LHCN-M2 (cell line): ENCODE measurements at regions not wholly inside any gene's neighbourhood (a gene's known extent, or its start where the extent isn't known, plus 50 kb on each side); places are given as distances from the start of the nearest gene placed in this dataset.
A peak's percentile ranks its signal among the peaks of the same experiment; 100 is the strongest.

Experiments used
- DNase-seq: peaks from one replicate; pipeline ENCODE4 v3.0.0-alpha.2; 2012; ENCODE audit warnings: low read depth

DNA sequence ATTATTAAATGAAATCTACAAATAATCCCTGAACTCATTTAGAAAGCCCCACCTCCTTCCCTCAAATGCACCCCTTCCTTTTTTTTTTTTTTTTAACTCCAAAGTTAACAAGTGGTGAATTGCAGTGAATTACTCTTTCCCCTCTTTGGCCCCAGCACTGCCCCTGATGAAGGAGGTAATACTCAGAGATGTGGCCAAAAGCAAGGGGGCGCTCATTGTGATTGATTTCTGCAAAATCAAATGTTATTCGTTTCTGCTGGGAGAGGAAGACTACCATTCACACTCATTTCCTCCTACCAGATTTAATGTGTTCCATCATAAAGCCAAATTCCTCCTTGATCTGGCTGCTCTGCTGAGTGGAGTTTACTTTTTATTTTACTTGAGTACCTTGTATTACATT lies 259.4 kb downstream of the GPD2 start:
- DNase-seq, result no peak

DNA sequence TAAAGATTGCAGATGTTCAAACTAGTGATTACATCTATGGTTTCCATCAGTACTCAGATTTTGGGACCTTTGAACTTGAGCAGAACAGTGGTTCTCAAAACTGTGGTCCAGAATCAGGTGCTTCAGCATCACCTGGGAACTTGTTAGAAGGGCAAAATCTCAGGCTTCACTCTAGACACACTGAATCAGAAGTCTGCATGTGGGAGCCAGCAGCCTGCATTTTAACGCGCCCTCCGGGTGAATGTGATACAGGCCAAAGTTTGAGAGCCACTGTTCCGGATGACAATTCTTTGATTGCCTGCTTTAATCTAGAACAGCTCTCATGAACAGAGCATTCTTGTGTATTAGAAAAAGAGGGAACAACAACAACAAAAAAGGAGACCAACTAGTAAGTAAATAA lies 261.7 kb downstream of the GPD2 start:
- no peak for DNase-seq

DNA sequence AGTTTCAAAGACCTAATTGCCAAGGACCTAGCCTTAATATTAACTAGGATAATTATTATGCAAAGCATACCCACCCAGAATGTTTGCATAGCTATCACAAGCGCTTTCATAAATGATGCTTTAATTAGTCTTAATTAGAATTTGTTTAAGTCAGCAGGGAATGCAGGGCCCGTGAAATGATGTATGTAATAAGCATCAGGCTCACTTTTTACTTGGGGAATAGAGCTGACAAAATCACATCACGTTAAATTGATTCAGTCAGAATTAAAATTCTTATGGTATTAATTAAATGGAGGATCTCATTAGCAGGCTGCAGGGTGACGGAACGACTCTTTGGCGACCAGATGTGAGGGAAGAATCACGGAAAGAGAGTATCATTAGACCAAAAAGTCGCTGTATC lies 264.5 kb downstream of the GPD2 start:
- DNase-seq, result no peak

DNA sequence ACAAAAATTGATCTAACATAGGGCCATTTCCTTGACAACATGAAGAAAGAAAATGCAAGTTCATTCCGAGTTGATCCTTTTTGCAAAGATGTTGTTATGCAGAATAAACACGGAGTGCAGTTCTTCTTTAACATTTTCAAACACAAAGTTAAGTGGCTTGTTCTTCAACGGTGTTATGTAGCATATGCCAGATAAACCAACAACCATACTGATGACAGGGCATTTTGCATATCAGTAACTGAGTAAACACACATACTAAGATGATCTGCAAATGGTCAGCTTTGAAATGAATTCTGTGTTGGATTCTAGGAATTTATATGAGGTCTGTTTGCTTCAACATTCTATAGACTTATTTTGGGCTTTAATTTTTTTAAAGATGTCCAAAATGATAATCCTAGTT lies 266.4 kb downstream of the GPD2 start:
- no peak for DNase-seq

DNA sequence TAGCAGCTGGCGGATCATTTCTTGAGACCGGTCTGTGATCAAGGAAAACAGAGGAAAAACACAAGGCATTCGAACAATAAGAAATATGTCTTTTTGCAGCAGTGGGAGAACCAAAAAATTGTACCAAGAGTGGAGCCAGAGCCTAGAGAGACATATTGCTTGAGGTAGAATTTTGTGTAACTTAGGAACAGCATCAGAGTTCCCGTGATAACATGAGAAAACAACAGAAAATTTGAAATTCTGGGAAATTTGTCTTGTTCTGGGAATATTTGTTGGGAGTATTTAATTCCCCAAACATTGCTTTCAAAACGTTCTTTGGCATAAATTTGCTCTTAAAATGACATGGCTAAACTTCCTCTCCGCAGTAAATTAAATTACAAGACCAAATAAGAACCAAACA lies 267.5 kb downstream of the GPD2 start:
- no peak for DNase-seq

DNA sequence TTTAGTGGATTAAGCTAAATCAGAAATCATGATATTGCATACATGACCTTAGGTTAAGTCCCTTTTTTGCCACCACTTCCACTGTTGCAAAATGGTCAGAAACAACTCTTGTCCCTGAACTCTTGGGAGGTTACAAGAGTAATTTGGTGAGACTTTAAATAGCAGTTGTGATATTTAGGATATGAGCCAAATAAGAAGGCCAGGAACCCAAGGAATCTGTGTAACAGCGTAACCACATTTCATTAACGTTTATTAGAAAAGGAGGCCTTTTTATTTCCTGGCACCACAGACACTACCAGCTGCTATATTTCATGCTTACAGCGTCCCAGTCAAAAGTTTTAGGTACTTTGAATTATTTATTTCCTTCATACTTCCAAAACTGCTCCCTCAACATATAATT lies 268.0 kb downstream of the GPD2 start:
- DNase-seq, result no peak

DNA sequence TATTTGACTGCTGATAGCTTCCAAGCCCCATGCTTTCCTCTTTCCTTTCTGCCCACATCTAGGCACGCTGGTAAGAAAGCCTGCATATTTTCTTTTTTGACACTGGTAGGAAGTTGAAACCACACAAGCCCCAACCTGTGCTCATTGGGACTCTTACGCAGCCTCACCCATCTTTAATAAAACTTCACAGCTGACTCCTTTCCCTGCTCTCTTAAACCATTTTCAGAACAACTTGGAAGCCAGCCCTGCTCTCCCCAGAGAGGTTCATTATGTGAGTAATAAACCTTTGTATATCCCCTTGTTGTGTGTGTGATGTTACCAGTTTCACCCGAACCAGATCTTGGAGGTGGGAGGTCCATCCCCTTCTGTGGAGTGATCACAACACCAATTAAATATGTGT lies 268.4 kb downstream of the GPD2 start:
- DNase-seq, result peak; percentile 2

DNA sequence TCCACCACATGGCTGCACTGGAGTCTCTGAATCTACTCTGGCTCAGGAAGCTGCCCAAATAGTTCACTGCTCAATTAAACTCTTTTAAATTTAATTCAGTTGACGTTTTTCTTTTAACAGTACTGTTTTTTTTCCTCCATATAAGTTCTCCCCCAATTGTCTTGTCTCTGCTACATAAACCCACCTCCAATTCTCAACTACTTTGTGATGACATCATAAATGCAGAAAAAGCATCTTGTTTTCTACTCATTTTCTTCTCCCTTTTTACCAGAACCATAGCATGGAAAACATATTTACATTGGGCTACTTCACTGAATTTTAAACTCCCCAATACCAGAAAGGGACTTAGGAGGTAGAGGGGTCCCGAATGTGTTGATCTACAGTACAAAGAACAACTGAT lies 270.4 kb downstream of the GPD2 start:
- no peak for DNase-seq

DNA sequence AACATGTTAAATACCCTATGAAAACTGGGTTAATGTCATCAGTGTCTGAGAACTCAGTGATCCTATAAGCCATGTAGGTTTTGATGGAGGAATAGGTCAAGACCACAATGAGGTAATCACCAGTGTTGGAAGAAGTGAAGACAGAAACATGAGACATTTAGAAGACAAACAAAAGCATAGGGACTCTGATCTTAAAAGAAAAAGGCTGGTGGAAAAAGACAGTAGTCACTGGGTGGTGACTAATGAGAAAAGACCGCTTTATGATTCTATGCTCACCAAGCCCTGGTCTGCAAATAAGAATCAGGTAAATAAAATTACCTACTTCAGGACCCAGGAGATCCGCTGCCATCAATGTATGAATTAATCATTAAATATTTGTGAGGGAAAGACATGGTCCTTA lies 271.9 kb downstream of the GPD2 start:
- peak; percentile 25 for DNase-seq

- no peak for DNase-seq
Measured at GRCh38 chr2:156709091-156709490, 272.9 kb downstream of the GPD2 start.

DNA sequence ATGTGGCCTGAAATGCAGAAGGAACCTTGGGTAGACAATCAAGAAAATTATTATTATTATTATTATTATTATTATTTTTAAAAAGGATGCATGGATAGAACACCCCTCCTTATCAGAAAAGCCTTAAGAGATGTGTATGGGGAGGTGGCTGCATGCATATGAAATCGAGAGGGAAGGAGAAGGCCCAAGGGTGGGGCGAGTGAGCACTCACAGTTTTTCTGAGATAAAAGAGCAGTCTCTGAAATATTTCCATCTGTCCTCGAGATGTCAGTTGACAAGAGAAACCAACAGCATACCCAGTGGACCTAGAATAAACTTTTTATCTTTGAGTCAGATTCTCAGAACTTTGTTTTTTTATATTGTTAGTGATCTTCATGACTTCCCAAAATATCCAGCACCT lies 282.9 kb downstream of the GPD2 start:
- no peak for DNase-seq

DNA sequence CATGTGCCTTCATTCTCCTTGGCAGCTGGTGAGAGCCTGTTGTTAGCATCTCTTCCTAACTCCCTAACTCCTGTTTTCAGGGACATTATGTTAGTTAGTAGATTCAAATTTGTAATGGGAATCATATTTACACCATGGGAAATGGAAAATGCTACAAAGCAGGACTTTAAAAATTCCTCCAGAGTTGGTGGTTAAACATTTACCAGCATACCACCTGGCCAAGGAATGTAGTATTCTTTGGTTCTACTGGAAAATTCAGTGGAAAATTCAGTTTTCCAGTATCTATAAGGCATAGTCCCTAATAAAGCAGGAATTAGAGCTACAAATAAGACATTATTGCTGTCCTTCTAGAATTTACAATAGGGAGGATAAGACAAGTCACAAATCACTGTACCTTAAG lies 291.7 kb downstream of the GPD2 start:
- DNase-seq, result no peak

GRCh38 chr2:156728328-156728727 lies 292.1 kb downstream of the GPD2 start:
- no peak for DNase-seq

- no peak for DNase-seq
Measured at GRCh38 chr2:156731506-156731905, 295.3 kb downstream of the GPD2 start.

GRCh38 chr2:156736950-156737349 lies 300.8 kb downstream of the GPD2 start:
- DNase-seq, result no peak

- DNase-seq, result no peak
Measured at GRCh38 chr2:156739301-156739700, 303.1 kb downstream of the GPD2 start.

GRCh38 chr2:156745619-156746018 lies 309.4 kb downstream of the GPD2 start:
- no peak for DNase-seq

GRCh38 chr2:156748221-156748620 lies 312.0 kb downstream of the GPD2 start:
- DNase-seq, result peak; percentile 19

DNA sequence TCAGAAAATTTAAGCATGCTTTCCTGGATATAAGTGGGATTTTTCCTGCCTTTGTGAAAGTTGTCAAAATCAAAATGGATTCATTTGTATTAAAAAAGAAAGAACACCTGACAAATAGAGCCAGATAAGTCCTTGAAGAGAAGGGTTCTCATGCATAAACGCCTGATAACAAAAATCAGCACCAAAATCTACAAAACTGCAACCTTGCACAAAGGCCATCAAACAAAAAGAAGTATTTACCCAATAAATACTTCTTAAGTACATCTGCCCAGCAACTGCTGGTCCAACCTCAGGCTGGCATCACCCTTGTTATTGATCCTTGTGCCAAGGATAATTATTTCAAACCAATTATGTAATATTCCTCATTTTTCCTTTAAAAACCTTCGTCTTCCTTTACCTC lies 315.9 kb downstream of the GPD2 start:
- no peak for DNase-seq

DNA sequence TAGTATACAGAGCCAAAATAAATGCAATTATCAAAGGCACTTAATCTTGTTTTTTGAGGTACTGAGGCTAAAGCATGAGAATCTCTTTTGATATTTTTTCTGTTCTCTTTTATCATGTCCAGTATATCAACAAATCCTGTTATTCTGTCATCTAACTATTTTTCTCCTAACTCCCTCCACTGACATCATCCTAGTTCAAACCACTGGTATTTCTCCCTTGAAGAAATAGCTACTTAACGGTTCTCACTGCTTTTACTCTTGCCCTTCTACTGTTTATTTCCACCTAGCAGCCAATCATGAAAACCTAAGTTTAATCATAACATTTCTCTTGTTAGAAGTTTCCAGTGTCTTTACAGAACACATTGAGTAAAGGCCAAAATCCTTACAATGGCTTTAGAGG lies 317.6 kb downstream of the GPD2 start:
- DNase-seq, result no peak

DNA sequence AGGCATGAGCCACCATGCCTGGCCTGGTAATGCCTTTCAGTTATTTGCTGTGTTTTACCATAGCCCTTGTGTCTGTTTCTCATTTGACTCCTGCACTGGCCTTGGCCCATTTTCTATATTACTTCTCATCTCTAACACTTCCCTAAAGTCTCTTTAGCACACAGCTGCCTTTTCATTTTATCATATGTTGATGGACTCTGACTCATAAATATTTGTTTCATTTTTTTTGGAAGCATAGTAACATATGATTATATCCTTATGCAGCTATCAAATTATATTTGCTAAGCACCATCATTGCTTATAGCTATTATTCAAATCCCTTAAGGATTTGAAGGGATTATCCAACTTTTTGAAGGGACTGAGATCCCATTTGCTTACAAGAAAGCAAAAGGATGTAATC lies 320.3 kb downstream of the GPD2 start:
- no peak for DNase-seq

GRCh38 chr2:156763174-156763573 lies 327.0 kb downstream of the GPD2 start:
- no peak for DNase-seq

DNA sequence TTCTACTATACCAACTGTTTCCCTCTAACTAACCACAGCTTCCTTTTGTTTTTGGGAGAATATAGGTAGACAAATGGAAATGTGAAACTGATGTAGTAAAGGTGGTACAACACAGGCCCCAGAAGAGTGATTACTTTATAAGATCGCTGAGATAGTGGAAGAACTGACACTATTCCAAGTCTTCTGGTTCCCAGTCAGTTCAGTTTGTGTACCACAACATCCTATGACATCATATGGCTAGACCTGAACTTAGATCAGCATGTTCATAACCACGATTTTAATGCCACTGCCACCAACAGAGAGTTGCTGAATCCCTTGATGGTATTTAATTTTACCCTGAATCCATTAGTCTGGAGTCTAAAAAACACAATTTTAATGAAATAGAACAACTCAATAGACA lies 328.9 kb downstream of the GPD2 start:
- DNase-seq, result no peak

DNA sequence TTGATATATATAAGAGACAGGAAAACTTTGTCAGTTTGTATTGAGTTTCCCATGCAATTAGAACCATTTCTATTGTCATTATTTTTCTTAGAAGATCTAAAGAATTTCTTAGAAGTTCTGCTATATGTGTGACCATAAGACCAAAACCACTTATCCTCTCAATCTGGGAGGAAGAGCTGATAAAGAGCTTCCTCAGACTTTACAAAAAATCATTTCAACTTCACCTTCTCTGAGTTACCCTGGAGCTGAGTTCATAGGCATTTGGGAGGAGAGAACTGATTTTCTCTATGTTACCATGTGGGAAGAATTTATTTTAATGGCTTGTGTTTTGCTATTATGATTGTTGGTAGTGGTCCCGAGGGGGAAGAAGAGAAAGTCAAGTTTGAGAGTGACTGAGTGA lies 329.3 kb downstream of the GPD2 start:
- no peak for DNase-seq

- no peak for DNase-seq
Measured at GRCh38 chr2:156769802-156770201, 333.6 kb downstream of the GPD2 start.
